ENCODE measurements at regions not wholly inside any gene's neighbourhood (a gene's known extent, or its start where the extent isn't known, plus 50 kb on each side); places are given as distances from the start of the nearest gene placed in this dataset.

DNA sequence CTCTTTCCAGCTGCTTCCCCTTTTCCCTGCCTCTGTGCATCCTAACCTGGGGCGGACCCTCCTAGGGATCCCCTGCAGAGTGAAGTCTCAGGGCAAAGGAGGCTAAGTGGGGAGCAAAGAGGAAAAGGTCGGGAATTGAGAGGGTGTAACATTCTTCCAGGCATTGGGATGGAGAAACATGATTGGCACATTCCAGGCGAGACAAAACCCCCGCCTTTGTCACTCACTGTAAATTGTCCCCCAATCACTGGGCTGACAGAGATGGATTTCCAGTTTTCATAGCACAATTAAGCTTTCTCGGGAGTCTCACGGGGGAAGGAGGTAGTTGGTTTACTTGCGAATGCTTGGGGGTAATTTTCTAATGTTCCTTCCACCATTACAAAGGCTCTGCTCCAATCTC lies 74.9 kb downstream of the MIAT start:
- DNase-seq: no peak

DNA sequence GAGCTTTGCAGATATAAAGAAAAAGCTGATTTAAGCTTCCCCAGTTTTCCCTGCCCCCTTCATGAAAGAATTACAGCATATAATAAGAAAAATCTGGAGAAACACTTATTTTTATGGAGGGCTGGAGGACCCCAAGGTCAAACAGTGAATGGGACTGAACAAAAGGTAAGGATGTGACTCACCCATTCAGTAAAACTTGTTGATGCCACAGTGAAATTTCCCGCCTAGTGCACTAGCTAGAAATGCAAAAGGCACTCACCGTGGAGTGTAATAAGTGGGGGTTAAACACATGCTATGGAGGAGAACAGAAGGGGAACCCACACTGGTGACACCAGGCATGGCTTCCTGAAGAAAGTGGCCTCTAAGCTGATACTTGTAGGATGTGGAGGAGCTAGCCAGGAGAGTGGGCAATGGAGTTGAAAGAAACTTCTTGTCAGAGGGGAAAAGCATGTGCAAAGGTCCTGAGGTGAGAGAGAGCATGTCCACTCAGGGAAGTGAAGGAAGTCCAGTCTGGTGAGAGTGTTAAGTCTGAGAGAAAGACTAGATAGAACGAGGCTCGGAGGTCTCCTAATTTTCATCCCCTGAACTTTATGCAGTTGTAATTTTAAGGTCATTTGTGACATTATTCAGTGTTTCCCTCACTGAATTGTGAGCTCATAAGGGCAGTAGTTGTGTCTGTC lies 77.1 kb downstream of the MIAT start:
- DNase-seq: no peak

DNA sequence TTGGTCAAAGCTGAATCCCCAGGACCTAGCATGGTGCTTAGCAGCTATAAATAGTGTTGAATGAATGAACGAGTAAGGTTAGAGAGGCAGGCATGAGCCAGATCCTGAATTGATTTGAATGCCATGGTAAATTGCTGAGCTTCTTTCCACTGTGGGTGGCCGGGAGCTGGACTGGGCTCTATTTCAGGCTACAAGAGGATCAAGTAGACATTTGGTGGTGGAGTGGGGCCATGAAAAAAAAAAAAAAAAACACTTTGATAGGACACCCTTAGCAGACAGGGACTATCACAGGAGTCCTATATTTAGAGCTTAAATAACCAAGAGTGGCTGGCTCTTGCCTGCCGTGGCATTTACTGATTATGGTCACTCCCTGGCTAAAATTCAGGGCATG lies 77.6 kb downstream of the MIAT start:
- no peak for DNase-seq

DNA sequence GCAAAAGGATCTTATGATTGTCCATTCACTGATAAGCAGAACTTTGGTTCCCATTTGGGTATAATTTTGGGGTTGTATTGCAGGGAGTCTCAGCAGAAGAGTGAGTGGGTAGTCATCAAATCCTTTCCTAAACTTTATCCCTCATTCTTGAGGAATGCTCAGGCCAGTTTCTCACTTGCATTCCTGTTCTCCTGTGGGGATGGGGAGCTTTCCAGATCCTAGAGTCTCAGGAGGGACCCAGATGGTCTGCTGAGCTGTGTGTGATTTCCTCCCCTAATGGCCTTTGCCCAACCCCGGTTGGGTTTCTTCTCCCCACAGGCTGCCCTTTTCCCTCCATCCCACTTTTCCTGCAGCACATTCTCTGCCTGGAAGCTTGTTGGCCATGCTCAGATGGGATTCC lies 79.9 kb downstream of the MIAT start:
- DNase-seq: no peak

DNA sequence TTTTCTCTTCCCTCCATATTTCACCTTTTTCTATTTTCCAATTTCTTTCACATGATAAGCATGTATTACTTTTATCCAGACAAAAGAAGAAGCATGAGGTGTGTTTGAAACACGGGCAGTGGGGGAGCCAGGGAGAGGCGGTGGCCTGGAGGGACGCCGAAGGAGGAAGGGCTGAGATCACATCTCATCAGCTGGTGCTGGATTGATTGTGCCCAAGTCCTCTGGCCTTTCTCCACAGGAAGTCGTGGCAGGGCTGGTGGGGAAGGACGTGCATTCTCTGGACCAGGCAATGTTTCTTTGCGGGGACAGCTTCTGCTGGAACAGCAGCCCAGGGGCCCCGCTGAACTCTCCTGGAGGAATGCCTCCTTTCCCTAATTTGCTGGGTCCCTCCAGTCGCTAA lies 82.9 kb downstream of the MIAT start:
- DNase-seq: no peak

- DNase-seq: no peak
Measured at GRCh38 chr22:26743149-26743548, 85.8 kb downstream of the MIAT start.

- DNase-seq: no peak
Measured at GRCh38 chr22:26744892-26745808, 87.8 kb downstream of the MIAT start.

GRCh38 chr22:26746311-26746710 lies 88.9 kb downstream of the MIAT start:
- no peak for DNase-seq

DNA sequence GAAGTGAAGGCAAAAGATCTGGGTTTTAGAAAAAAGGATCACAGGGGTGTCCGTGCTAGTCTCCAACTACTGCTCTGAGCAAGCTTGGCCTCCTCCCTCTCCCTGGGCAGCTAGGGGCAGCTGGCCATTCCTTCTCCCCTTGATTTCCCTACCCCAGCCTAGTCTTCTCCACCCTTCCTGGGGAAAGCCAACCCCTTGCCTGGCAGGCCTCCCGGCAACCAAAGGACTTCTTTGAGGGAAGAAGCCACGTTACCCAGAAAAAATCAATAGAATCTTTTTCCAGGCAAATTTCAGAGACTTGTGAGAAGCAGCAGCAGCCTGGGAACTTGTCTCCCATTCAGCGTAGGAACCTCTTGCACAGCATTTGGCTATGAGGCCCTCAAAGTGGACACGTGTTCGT lies 91.5 kb downstream of the MIAT start:
- DNase-seq: no peak

DNA sequence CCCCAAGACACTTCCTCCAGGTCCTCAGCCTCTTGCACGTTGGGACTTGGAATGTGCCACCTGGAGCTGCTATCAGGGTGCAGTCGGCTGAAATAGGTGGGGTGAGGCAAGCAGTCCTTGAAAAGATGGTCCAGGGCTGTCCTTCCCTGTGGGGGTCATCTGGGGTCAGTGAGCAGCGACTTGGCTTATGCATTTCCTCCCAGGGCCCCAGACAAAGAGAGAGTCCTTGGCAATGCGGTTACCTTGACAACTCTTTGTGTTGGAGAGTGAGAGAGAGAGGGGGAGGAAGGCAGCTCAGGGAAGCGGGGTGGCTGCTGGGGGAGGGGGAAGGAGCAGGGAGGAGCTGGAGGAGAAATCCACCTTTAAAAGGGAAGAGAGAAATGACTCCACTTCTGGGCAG lies 93.8 kb downstream of the MIAT start:
- DNase-seq: no peak

DNA sequence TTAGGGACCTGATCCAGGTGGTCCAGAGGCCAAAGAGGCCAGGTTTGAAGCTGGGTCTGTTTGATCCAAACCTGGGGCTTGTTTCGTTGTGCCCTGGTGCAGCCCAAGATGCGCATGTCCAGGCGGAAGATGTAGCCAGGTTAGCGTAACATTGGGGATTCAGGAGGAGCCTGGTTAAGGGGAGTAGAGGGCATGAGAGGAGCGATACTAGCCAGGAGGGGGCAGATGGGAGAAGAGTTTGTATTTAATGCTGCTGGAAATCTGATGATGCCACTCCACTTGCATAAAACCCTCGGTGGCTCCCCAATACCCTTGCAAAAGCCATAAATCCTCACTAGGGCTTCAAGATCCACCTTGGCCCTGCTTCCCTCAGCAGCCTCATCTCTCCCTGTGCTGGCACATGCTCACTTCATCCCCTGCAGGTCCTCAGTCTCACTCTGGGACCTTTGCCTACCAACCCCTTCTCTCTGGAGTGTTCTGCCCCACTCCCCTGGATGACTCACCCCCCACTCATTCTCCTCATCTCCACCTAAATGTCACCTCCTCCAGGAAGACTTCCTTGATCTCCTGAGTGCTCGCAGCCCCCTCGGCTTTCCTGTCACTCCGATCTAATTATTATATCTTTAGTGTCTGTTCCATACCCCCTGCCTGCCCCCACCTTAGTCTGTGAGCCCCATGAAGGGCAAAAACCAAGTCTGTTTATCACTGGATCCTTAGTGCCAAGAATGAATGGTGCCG lies 95.9 kb downstream of the MIAT start:
- DNase-seq: no peak

DNA sequence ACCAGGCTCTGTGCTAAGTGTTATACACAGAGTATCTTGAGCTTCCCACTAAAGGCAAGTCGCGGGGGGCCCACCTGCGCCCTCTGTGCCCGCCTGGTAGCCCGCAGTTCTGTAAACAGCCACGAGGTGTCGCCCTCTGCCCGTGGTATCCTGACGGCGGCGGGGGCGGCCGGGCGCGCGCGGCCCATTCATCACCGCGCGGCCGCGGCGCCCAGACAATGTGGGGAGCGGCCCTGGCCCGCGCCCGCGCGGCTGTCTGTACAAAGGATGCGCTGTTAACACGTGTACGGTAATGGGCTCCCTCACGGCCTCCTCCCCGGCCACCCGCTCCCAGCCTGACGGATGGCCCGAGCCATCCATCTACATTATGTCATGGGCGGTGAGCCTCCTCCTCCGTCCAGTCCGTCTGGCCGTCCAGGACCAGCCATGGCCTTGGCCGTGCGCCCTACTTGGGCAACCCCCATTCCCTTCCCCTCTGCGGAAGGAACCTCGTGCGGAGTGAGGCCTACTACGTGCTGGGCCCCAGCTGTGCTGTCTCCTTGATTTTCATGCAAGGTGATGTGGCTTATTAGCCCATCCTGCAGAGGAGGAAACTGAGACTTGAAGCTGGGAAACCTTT lies 99.4 kb downstream of the MIAT start:
- peak; percentile 20 to 32 for DNase-seq

DNA sequence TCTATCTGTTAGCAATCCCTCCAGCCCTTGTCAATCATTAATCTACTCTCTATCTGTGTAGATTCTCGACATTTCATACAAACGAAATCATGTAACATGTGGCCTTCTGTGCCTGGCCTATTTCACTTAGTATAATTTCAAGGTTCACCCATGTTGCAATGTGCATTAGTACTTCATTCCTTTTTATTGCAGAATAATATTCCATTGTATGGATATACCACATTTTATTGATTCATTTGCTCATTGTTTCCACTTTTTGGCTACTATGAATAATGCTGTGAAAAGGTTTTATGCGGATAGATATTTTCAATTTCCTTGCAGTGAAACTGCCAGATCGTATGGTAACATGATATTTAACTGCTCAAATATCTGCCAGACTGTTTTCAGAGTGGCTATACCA lies 100.1 kb downstream of the MIAT start:
- no peak for DNase-seq

GRCh38 chr22:26762503-26763472 lies 105.4 kb downstream of the MIAT start:
- DNase-seq: no peak

- peak; percentile 53 to 73 for DNase-seq
Measured at GRCh38 chr22:26763633-26764361, 106.4 kb downstream of the MIAT start.

- no peak for DNase-seq
Measured at GRCh38 chr22:26766510-26767350, 109.3 kb downstream of the MIAT start.

DNA sequence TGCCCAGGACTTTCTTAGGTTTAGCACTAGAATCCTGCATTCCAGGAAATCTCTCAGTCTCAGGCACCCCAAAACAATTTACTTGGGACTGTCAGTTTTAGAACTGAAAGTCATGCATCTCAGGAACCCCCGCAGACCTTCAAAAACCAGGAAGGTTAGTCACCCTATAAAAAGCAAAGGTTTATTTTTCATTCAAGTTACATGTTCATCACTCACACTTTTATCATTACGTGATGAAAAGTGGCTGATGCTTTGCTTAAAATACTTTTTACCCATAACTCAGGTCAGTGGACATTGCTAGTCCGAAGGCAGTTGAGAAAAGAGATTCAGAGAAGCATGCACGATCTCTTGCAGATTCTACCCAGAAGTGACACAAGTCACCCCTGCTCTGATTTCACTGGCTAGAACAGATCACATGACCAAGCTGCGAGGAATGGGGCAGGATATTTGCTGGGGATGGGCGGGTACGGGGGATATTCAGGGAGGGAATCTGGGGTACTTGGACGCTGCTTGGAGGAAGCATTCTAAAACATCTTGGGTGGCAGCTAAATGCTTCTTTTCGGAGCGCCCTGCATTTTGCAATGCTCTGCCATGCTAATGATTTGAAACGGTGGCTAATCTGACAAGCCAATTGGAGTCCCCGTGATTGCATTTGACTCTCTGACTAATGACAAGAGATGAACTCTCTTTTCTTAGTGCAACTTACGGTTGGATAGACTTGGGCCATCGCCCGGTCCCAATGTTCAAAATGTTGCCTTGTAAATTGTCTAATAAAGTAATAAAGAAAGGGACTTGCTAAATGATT lies 110.2 kb downstream of the MIAT start:
- DNase-seq: no peak

- no peak for DNase-seq
Measured at GRCh38 chr22:26768156-26768515, 110.7 kb downstream of the MIAT start.

DNA sequence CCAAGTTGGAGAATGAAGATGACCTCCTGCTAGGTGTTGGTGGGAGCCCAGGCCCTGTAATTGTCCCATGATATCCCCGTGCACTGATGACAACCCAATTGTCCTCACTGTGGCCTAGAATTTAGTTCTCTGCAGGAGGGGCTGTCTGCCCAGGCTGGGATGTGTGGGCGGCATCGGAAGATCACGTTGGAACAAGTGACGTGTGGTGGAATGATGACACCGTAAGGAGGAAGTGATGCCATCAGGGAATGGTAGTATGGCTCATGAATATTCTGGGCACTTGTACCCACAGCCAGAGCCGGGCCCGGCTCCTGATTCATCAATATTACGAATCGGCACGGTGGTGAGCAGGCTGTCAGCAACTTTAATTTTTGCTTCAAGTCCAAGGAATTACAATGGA lies 111.6 kb downstream of the MIAT start:
- DNase-seq: no peak

GRCh38 chr22:26769663-26770062 lies 112.3 kb downstream of the MIAT start:
- no peak for DNase-seq

Measured in SHP77 (cell line).